Naive thymus-derived CD4-positive, alpha-beta T cell (primary cell): ENCODE measurements at regions not wholly inside any gene's neighbourhood (a gene's known extent, or its start where the extent isn't known, plus 50 kb on each side); places are given as distances from the start of the nearest gene placed in this dataset.

Experiments
- ATAC-seq: fragments of 150-1000 bp; cut with Tn5 transposase; 2 replicates; pipeline ENCODE4 v1.10.0; 2021; ENCODE audit warnings: mild to moderate bottlenecking, moderate library complexity
- CTCF ChIA-PET: fragments of 350-600 bp; sonication (Branson Sonifier 250); formaldehyde crosslinking; loops from one replicate; lab custom pipeline; 2021; ENCODE audit warnings: antibody characterized with exemption; lab: Charles Lee
- POLR2A ChIA-PET: fragments of 350-600 bp; sonication (Branson Sonifier 250); formaldehyde crosslinking; loops from one replicate; lab custom pipeline; 2021; ENCODE audit warnings: antibody characterized with exemption, inconsistent platforms; lab: Charles Lee
- DNase-seq, 9 donors: peaks; one replicate each; pipeline versions ENCODE4 v3.0.0 to v3.0.0-alpha.2; 2020 to 2022; ENCODE audit warnings: mixed read lengths in 1 of 9
- H3K27ac ChIP-seq: one replicate; pipeline ENCODE4 v1.7.0; 2013; ENCODE audit warnings: mild to moderate bottlenecking, low read depth, low read length, moderate library complexity
- H3K27me3 ChIP-seq, 2 donors: one replicate each; pipeline ENCODE4 v1.7.0; 2013; ENCODE audit warnings: low read length in 2 of 2, mild to moderate bottlenecking in 2 of 2, moderate library complexity in 2 of 2; ENCODE audit not compliant: control insufficient read depth in 2 of 2, insufficient read depth in 2 of 2
- H3K36me3 ChIP-seq, 3 experiments: 1 replicate in 2 of 3; 2 replicates in 1 of 3; pipeline ENCODE4 v1.7.0; 2013; ENCODE audit warnings: low read length in 3 of 3, mild to moderate bottlenecking in 3 of 3, moderate library complexity in 1 of 3; ENCODE audit not compliant: insufficient read depth in 3 of 3, control insufficient read depth in 2 of 3
- H3K4me1 ChIP-seq, 2 donors: one replicate each; pipeline ENCODE4 v1.7.0; 2013; ENCODE audit warnings: low read length in 2 of 2, mild to moderate bottlenecking in 2 of 2, moderate library complexity in 1 of 2; ENCODE audit not compliant: control insufficient read depth in 2 of 2, insufficient read depth in 2 of 2
- H3K4me3 ChIP-seq: 2 replicates; pipeline ENCODE4 v1.7.0; 2013; ENCODE audit warnings: mild to moderate bottlenecking, low read length
- H3K9me3 ChIP-seq, 3 experiments: 1 replicate in 2 of 3; 2 replicates in 1 of 3; pipeline ENCODE4 v1.7.0; 2013; ENCODE audit warnings: low read length in 3 of 3; ENCODE audit not compliant: control insufficient read depth in 2 of 3
- H3K27ac Mint-ChIP-seq, 9 donors: one replicate each; pipeline ENCODE4 v1.8.0; 2020 to 2022; ENCODE audit warnings: mixed read lengths in 9 of 9, mild to moderate bottlenecking in 8 of 9, moderate library complexity in 5 of 9, inconsistent platforms in 2 of 9
- H3K27me3 Mint-ChIP-seq, 5 donors: one replicate each; pipeline ENCODE4 v1.8.0; 2021 to 2022; ENCODE audit warnings: mixed read lengths in 5 of 5, mild to moderate bottlenecking in 1 of 5
- H3K36me3 Mint-ChIP-seq, 5 donors: one replicate each; pipeline ENCODE4 v1.8.0; 2020 to 2022; ENCODE audit warnings: mixed read lengths in 5 of 5, mild to moderate bottlenecking in 3 of 5, inconsistent platforms in 1 of 5
- H3K4me1 Mint-ChIP-seq, 7 donors: one replicate each; pipeline ENCODE4 v1.8.0; 2020 to 2022; ENCODE audit warnings: mixed read lengths in 7 of 7, mild to moderate bottlenecking in 3 of 7, inconsistent platforms in 1 of 7
- H3K4me3 Mint-ChIP-seq, 10 donors: one replicate each; pipeline ENCODE4 v1.8.0; 2020 to 2022; ENCODE audit warnings: mild to moderate bottlenecking in 10 of 10, mixed read lengths in 10 of 10, moderate library complexity in 6 of 10, inconsistent platforms in 2 of 10
- H3K9me3 Mint-ChIP-seq, 11 donors: one replicate each; pipeline ENCODE4 v1.8.0; 2020 to 2022; ENCODE audit warnings: mixed read lengths in 11 of 11, mild to moderate bottlenecking in 4 of 11, inconsistent platforms in 1 of 11, moderate library complexity in 1 of 11
- intact Hi-C, 2 donors: fragments of 100-400 bp; cut with micrococcal nuclease; formaldehyde crosslinking; loops; one replicate each; pipeline ENCODE4 v1.15.1; 2023

- ChIA-PET POLR2A (no interaction called here), CTCF (no interaction called here)
- Mint-ChIP-seq H3K27me3 (no peaks in the 10 kb centered on the region), H3K27ac (no peak overlapping the region), H3K36me3 (no peaks in the 10 kb centered on the region), H3K4me3 (no peak overlapping the region), H3K9me3 (peaks cover 0 to 11% (median 4%) of the 10 kb centered on the region in 11 donors), H3K4me1 (no peaks in the 10 kb centered on the region)
- H3K4me1 ChIP-seq = no peaks in the 10 kb centered on the region
- DNase-seq (no peak), ATAC-seq (no peak)
- H3K27ac ChIP-seq = no peak overlapping the region
- H3K9me3 ChIP-seq = no peaks in the 10 kb centered on the region
- H3K4me3 ChIP-seq = no peak overlapping the region
- intact Hi-C loops = no loop called here
- no peaks in the 10 kb centered on the region for H3K36me3 ChIP-seq
- no peaks in the 10 kb centered on the region for H3K27me3 ChIP-seq
Measured at GRCh38 chr18:73414598-73414997, 546.8 kb upstream of the NETO1 start.

- DNase-seq = no peak
- Histone ChIP-seq H3K4me1 (no peaks in the 10 kb centered on the region), H3K36me3 (no peaks in the 10 kb centered on the region), H3K27me3 (no peaks in the 10 kb centered on the region), H3K4me3 (no peak overlapping the region), H3K9me3 (no peaks in the 10 kb centered on the region), H3K27ac (no peak overlapping the region)
- Mint-ChIP-seq H3K36me3 (no peaks in the 10 kb centered on the region), H3K27me3 (no peaks in the 10 kb centered on the region), H3K27ac (no peak overlapping the region), H3K9me3 (peaks cover 0 to 11% (median 4%) of the 10 kb centered on the region in 11 donors), H3K4me1 (no peaks in the 10 kb centered on the region), H3K4me3 (no peak overlapping the region)
- intact Hi-C loops = no loop called here
- no peak for ATAC-seq
- CTCF ChIA-PET = no interaction called here
- POLR2A ChIA-PET = no interaction called here
Measured at GRCh38 chr18:73414069-73414468, 546.3 kb upstream of the NETO1 start.

- Histone ChIP-seq H3K4me3 (no peak overlapping the region), H3K36me3 (no peaks in the 10 kb centered on the region), H3K4me1 (no peaks in the 10 kb centered on the region), H3K27ac (no peak overlapping the region), H3K9me3 (no peaks in the 10 kb centered on the region), H3K27me3 (no peaks in the 10 kb centered on the region)
- Mint-ChIP-seq H3K9me3 (peaks cover 0 to 7% (median 0%) of the 10 kb centered on the region in 11 donors), H3K36me3 (no peaks in the 10 kb centered on the region), H3K4me1 (no peaks in the 10 kb centered on the region), H3K27me3 (no peaks in the 10 kb centered on the region), H3K4me3 (no peak overlapping the region), H3K27ac (no peak overlapping the region)
- DNase-seq (no peak), ATAC-seq (no peak)
- CTCF ChIA-PET = no interaction called here
- POLR2A ChIA-PET = no interaction called here
- intact Hi-C loops = no loop called here
Measured at GRCh38 chr18:73409242-73409641, 541.5 kb upstream of the NETO1 start.

- H3K27ac Mint-ChIP-seq = no peak overlapping the region
- H3K9me3 ChIP-seq = no peaks in the 10 kb centered on the region
- H3K27me3 Mint-ChIP-seq = no peaks in the 10 kb centered on the region
- peaks cover 0 to 7% (median 0%) of the 10 kb centered on the region in 11 donors for H3K9me3 Mint-ChIP-seq
- ChIA-PET CTCF (no interaction called here), POLR2A (no interaction called here)
- H3K27ac ChIP-seq = no peak overlapping the region
- H3K4me1 Mint-ChIP-seq = no peaks in the 10 kb centered on the region
- no peak overlapping the region for H3K4me3 ChIP-seq
- intact Hi-C loops = no loop called here
- no peaks in the 10 kb centered on the region for H3K36me3 ChIP-seq
- H3K4me3 Mint-ChIP-seq = no peak overlapping the region
- H3K36me3 Mint-ChIP-seq = no peaks in the 10 kb centered on the region
- no peaks in the 10 kb centered on the region for H3K27me3 ChIP-seq
- no peaks in the 10 kb centered on the region for H3K4me1 ChIP-seq
- ATAC-seq (no peak), DNase-seq (no peak)
Measured at GRCh38 chr18:73408469-73408868, 540.7 kb upstream of the NETO1 start.

- Histone ChIP-seq H3K27ac (no peak overlapping the region), H3K27me3 (no peaks in the 10 kb centered on the region), H3K4me3 (no peak overlapping the region), H3K9me3 (no peaks in the 10 kb centered on the region), H3K4me1 (no peaks in the 10 kb centered on the region), H3K36me3 (no peaks in the 10 kb centered on the region)
- Mint-ChIP-seq H3K36me3 (no peaks in the 10 kb centered on the region), H3K4me3 (no peak overlapping the region), H3K9me3 (peaks cover 0 to 7% (median 0%) of the 10 kb centered on the region in 11 donors), H3K27me3 (no peaks in the 10 kb centered on the region), H3K27ac (no peak overlapping the region), H3K4me1 (no peaks in the 10 kb centered on the region)
- DNase-seq (no peak), ATAC-seq (no peak)
- ChIA-PET CTCF (no interaction called here), POLR2A (no interaction called here)
- intact Hi-C loops = no loop called here
Measured at GRCh38 chr18:73407506-73407905, 539.7 kb upstream of the NETO1 start.

- Mint-ChIP-seq H3K4me1 (no peaks in the 10 kb centered on the region), H3K36me3 (no peaks in the 10 kb centered on the region), H3K27ac (no peak overlapping the region), H3K4me3 (no peak overlapping the region), H3K27me3 (no peaks in the 10 kb centered on the region), H3K9me3 (peaks cover 0 to 5% (median 1%) of the 10 kb centered on the region in 11 donors)
- H3K9me3 ChIP-seq = no peaks in the 10 kb centered on the region
- no peak overlapping the region for H3K4me3 ChIP-seq
- no peaks in the 10 kb centered on the region for H3K27me3 ChIP-seq
- no peak overlapping the region for H3K27ac ChIP-seq
- ChIA-PET CTCF (no interaction called here), POLR2A (no interaction called here)
- intact Hi-C loops = no loop called here
- DNase-seq (no peak), ATAC-seq (no peak)
- H3K36me3 ChIP-seq = no peaks in the 10 kb centered on the region
- H3K4me1 ChIP-seq = no peaks in the 10 kb centered on the region
Measured at GRCh38 chr18:73384246-73384645, 516.5 kb upstream of the NETO1 start.

- ATAC-seq = no peak
- ChIA-PET POLR2A (no interaction called here), CTCF (no interaction called here)
- intact Hi-C loops = no loop called here
- H3K9me3 ChIP-seq = no peaks in the 10 kb centered on the region
- no peaks in the 10 kb centered on the region for H3K4me1 ChIP-seq
- no peak overlapping the region for H3K4me3 Mint-ChIP-seq
- H3K27me3 ChIP-seq = no peaks in the 10 kb centered on the region
- H3K4me3 ChIP-seq = no peak overlapping the region
- no peaks in the 10 kb centered on the region for H3K36me3 Mint-ChIP-seq
- no peak overlapping the region for H3K27ac ChIP-seq
- H3K9me3 Mint-ChIP-seq = peaks cover 0 to 5% (median 0%) of the 10 kb centered on the region in 11 donors
- no peaks in the 10 kb centered on the region for H3K27me3 Mint-ChIP-seq
- DNase-seq = no peak
- H3K36me3 ChIP-seq = no peaks in the 10 kb centered on the region
- H3K4me1 Mint-ChIP-seq = no peaks in the 10 kb centered on the region
- no peak overlapping the region for H3K27ac Mint-ChIP-seq
Measured at GRCh38 chr18:73381699-73382036, 513.9 kb upstream of the NETO1 start.
